Neural progenitor cell (in vitro differentiated cells): ENCODE measurements at regions not wholly inside any gene's neighbourhood (a gene's known extent, or its start where the extent isn't known, plus 50 kb on each side); places are given as distances from the start of the nearest gene placed in this dataset.

ENCODE experiments used
- DNase-seq: peaks from one replicate; pipeline ENCODE4 v3.0.0-alpha.2; 2016; ENCODE audit warnings: low spot score
- H2AFZ ChIP-seq: fragments of 200-600 bp; sonication (generic); replicated peaks from 2 replicates; pipeline ENCODE4 v1.6.1; 2016; ENCODE audit warnings: antibody characterized with exemption
- H3F3A ChIP-seq: fragments of 200-600 bp; sonication (generic); 2 replicates; pipeline ENCODE4 v1.6.1; 2016; ENCODE audit warnings: antibody characterized with exemption, low read depth
- H3K27ac ChIP-seq: fragments of 200-600 bp; sonication (generic); 2 replicates; pipeline ENCODE4 v1.5.1; 2016; ENCODE audit warnings: mild to moderate bottlenecking
- H3K27me3 ChIP-seq: fragments of 200-600 bp; sonication (generic); 2 replicates; pipeline ENCODE4 v1.6.1; 2016; ENCODE audit warnings: mild to moderate bottlenecking, moderate library complexity
- H3K36me3 ChIP-seq: fragments of 200-600 bp; sonication (generic); 2 replicates; pipeline ENCODE4 v1.5.1; 2016
- H3K4me1 ChIP-seq: fragments of 200-600 bp; sonication (generic); 2 replicates; pipeline ENCODE4 v1.6.1; 2016; ENCODE audit warnings: mixed run types
- H3K4me2 ChIP-seq: fragments of 200-600 bp; sonication (generic); 2 replicates; pipeline ENCODE4 v1.6.1; 2016
- H3K4me3 ChIP-seq: fragments of 200-600 bp; sonication (generic); 2 replicates; pipeline ENCODE4 v1.5.1; 2016
- H3K79me2 ChIP-seq: fragments of 200-600 bp; sonication (generic); 2 replicates; pipeline ENCODE4 v1.6.1; 2016; ENCODE audit warnings: low read depth
- H3K9ac ChIP-seq: fragments of 200-600 bp; sonication (generic); 2 replicates; pipeline ENCODE4 v1.6.1; 2016
- H3K9me3 ChIP-seq: fragments of 200-600 bp; sonication (generic); 2 replicates; pipeline ENCODE4 v1.5.1; 2016; ENCODE audit warnings: low read depth
- H4K20me1 ChIP-seq: fragments of 200-600 bp; sonication (generic); 2 replicates; pipeline ENCODE4 v1.6.1; 2016; ENCODE audit warnings: low read depth
- H3K27ac Mint-ChIP-seq: 3 replicates; pipeline ENCODE4 v1.8.0; 2021; ENCODE audit warnings: mixed read lengths
- H3K27me3 Mint-ChIP-seq: 2 replicates; pipeline ENCODE4 v1.8.0; 2022; ENCODE audit warnings: low read depth, mild to moderate bottlenecking, inconsistent platforms, moderate library complexity, mixed read lengths; ENCODE audit not compliant: insufficient read depth
- H3K36me3 Mint-ChIP-seq: 3 replicates; pipeline ENCODE4 v1.8.0; 2021; ENCODE audit warnings: mixed read lengths
- H3K4me1 Mint-ChIP-seq: 3 replicates; pipeline ENCODE4 v1.8.0; 2021; ENCODE audit warnings: mixed read lengths
- H3K4me3 Mint-ChIP-seq: 3 replicates; pipeline ENCODE4 v1.8.0; 2021; ENCODE audit warnings: mild to moderate bottlenecking, moderate library complexity, mixed read lengths
- H3K9me3 Mint-ChIP-seq: 3 replicates; pipeline ENCODE4 v1.8.0; 2020; ENCODE audit warnings: mixed read lengths
- EZH2 ChIP-seq: fragments of 200-600 bp; sonication (generic); IDR thresholded peaks from 2 replicates; pipeline ENCODE4 v1.6.1; 2017; ENCODE audit warnings: antibody characterized with exemption, mild to moderate bottlenecking, moderate library complexity
- EZH2phosphoT487 ChIP-seq: fragments of 200-600 bp; sonication (generic); IDR thresholded peaks from 2 replicates; pipeline ENCODE4 v1.6.1; 2017; ENCODE audit warnings: antibody characterized with exemption
- TF ChIP-seq, protein P1 (sequence below): fragments of 200-600 bp; sonication (generic); IDR thresholded peaks from 2 replicates; pipeline ENCODE4 v1.5.1; 2017; ENCODE audit warnings: antibody characterized with exemption, mild to moderate bottlenecking

DNA sequence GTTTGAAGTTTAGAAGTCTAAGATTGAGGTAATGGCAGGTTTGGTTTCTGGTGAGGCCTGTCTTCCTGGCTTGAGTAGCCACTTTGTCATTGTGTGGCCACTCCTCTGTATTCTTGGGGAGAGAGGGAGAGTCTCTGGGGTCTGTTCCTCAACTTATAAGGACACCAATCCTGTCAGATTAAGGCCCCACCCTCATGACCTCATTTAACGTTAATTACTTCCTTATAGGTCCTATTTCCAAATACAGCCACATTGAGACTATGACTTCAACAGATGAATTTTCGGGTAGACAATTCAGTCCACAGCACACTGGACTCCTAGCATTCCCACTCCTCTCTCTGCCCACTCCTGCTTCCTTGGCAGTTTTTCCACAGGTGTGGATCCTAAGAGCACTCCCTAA lies 350.8 kb upstream of the CASK start:
- Histone ChIP-seq H3K4me2 (no peak overlapping the region), H2AFZ (no peak overlapping the region), H3K4me3 (no peak overlapping the region), H3K9ac (no peak overlapping the region), H3K4me1 (no peaks in the 10 kb centered on the region), H3K9me3 (no peaks in the 10 kb centered on the region), H3K79me2 (no peaks in the 10 kb centered on the region), H3K27me3 (no peaks in the 10 kb centered on the region), H4K20me1 (no peaks in the 10 kb centered on the region), H3K27ac (no peak overlapping the region), H3F3A (no peaks in the 10 kb centered on the region), H3K36me3 (no peaks in the 10 kb centered on the region)
- no peak overlapping the region for H3K4me3 Mint-ChIP-seq
- no peaks in the 10 kb centered on the region for H3K27me3 Mint-ChIP-seq
- H3K36me3 Mint-ChIP-seq = no peaks in the 10 kb centered on the region
- H3K9me3 Mint-ChIP-seq = no peaks in the 10 kb centered on the region
- TF ChIP-seq, protein P1, sequence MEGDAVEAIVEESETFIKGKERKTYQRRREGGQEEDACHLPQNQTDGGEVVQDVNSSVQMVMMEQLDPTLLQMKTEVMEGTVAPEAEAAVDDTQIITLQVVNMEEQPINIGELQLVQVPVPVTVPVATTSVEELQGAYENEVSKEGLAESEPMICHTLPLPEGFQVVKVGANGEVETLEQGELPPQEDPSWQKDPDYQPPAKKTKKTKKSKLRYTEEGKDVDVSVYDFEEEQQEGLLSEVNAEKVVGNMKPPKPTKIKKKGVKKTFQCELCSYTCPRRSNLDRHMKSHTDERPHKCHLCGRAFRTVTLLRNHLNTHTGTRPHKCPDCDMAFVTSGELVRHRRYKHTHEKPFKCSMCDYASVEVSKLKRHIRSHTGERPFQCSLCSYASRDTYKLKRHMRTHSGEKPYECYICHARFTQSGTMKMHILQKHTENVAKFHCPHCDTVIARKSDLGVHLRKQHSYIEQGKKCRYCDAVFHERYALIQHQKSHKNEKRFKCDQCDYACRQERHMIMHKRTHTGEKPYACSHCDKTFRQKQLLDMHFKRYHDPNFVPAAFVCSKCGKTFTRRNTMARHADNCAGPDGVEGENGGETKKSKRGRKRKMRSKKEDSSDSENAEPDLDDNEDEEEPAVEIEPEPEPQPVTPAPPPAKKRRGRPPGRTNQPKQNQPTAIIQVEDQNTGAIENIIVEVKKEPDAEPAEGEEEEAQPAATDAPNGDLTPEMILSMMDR = no peak
- TF ChIP-seq EZH2phosphoT487 (no peak), EZH2 (no peak)
- no peak overlapping the region for H3K27ac Mint-ChIP-seq
- DNase-seq = no peak
- no peaks in the 10 kb centered on the region for H3K4me1 Mint-ChIP-seq

DNA sequence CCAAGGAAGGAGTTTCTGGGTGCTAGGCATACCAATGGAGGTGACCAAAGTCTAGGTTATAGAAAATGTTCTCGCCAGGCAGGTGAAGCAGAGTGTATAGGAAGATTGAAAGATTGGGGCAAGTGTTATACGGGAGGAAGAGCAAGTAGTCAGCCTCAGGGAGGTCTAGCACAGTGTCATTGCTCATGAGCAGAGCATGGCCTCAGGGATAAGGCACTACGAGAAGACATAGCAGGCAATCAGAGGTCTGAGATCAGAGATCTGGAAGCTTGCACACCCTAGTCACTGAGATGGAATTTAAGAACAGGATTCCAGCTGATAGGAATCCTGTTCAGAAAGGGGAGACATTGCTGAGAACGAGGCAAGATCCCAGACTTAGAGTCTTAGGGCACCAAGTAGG lies 350.0 kb upstream of the CASK start:
- H3K9ac ChIP-seq = no peak overlapping the region
- TF ChIP-seq EZH2 (no peak), EZH2phosphoT487 (no peak)
- TF ChIP-seq, protein P1 = no peak
- H3K4me1 ChIP-seq = no peaks in the 10 kb centered on the region
- no peaks in the 10 kb centered on the region for H3K4me1 Mint-ChIP-seq
- no peak overlapping the region for H3K27ac ChIP-seq
- H3K27ac Mint-ChIP-seq = no peak overlapping the region
- H3K9me3 Mint-ChIP-seq = no peaks in the 10 kb centered on the region
- H3K9me3 ChIP-seq = no peaks in the 10 kb centered on the region
- no peaks in the 10 kb centered on the region for H3K27me3 ChIP-seq
- no peaks in the 10 kb centered on the region for H3K36me3 Mint-ChIP-seq
- H3K79me2 ChIP-seq = no peaks in the 10 kb centered on the region
- no peaks in the 10 kb centered on the region for H4K20me1 ChIP-seq
- H3K27me3 Mint-ChIP-seq = no peaks in the 10 kb centered on the region
- no peak overlapping the region for H3K4me3 Mint-ChIP-seq
- no peak for DNase-seq
- H3K4me3 ChIP-seq = no peak overlapping the region
- H3F3A ChIP-seq = no peaks in the 10 kb centered on the region
- no peak overlapping the region for H2AFZ ChIP-seq
- H3K4me2 ChIP-seq = no peak overlapping the region
- no peaks in the 10 kb centered on the region for H3K36me3 ChIP-seq

DNA sequence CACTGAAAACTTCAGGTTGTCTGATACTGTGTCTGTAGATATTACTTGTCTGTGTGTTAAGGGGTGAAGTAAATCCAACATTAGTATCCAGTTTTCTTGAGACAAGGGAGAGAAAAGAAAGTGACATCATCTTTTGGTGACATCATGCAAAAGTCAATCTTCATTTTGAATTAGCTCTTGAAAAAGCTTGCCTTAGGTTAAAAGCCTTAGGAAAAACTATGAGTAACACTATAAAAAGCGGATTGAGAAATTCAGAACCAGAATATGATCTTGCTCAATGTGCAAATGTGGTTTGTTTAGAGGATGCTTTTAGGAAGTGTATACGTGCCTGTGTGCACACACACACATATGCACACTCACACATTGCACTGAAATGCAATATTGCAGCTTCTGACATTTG lies 345.8 kb upstream of the CASK start:
- no peak for TF ChIP-seq EZH2
- TF ChIP-seq, protein P1 = no peak
- TF ChIP-seq EZH2phosphoT487 = no peak
- no peak overlapping the region for H3K27ac Mint-ChIP-seq
- no peak overlapping the region for H3K4me3 Mint-ChIP-seq
- no peak overlapping the region for H3K4me3 ChIP-seq
- H3K27ac ChIP-seq = no peak overlapping the region
- H3K4me2 ChIP-seq = no peak overlapping the region
- no peaks in the 10 kb centered on the region for H3K4me1 ChIP-seq
- no peaks in the 10 kb centered on the region for H4K20me1 ChIP-seq
- no peaks in the 10 kb centered on the region for H3K9me3 Mint-ChIP-seq
- no peaks in the 10 kb centered on the region for H3K27me3 ChIP-seq
- no peaks in the 10 kb centered on the region for H3K27me3 Mint-ChIP-seq
- no peak overlapping the region for H3K9ac ChIP-seq
- H3K36me3 Mint-ChIP-seq = no peaks in the 10 kb centered on the region
- DNase-seq = no peak
- H3K9me3 ChIP-seq = no peaks in the 10 kb centered on the region
- no peaks in the 10 kb centered on the region for H3K79me2 ChIP-seq
- no peaks in the 10 kb centered on the region for H3F3A ChIP-seq
- H2AFZ ChIP-seq = no peak overlapping the region
- no peaks in the 10 kb centered on the region for H3K36me3 ChIP-seq
- H3K4me1 Mint-ChIP-seq = no peaks in the 10 kb centered on the region

DNA sequence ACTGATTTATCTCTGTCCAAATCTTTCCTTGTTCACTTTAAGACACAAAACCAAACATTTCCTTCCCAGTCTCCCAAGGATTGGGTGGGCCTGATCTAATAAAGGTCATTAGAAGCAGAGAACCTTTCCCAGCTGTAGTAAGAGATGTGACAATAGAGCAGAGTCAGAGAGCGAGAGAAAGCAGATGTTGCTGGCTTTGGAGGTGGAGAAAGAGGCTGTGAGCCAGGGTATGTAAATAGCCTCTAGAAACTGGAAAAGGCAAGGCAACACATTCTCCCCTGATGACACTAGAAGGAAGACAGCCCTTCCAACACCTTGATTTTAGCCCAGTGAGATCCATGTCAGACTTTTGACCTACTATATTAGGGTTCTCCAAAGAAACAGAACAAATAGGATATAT lies 337.5 kb upstream of the CASK start:
- peaks cover 3% of the 10 kb centered on the region for H3K9me3 Mint-ChIP-seq

More for the DNA sequence above, 337.5 kb upstream of the CASK start:
- no peaks in the 10 kb centered on the region for H3K4me1 ChIP-seq
- no peaks in the 10 kb centered on the region for H3K27me3 Mint-ChIP-seq
- no peak overlapping the region for H3K27ac ChIP-seq
- H3K4me3 ChIP-seq = no peak overlapping the region
- no peaks in the 10 kb centered on the region for H3K36me3 ChIP-seq
- H3K4me2 ChIP-seq = no peak overlapping the region
- no peaks in the 10 kb centered on the region for H3K4me1 Mint-ChIP-seq
- H3K9me3 ChIP-seq = no peaks in the 10 kb centered on the region
- no peaks in the 10 kb centered on the region for H4K20me1 ChIP-seq
- H3K79me2 ChIP-seq = no peaks in the 10 kb centered on the region
- no peak overlapping the region for H3K27ac Mint-ChIP-seq
- H3K9ac ChIP-seq = no peak overlapping the region
- H3F3A ChIP-seq = no peaks in the 10 kb centered on the region
- H2AFZ ChIP-seq = no peak overlapping the region
- H3K36me3 Mint-ChIP-seq = no peaks in the 10 kb centered on the region
- H3K4me3 Mint-ChIP-seq = no peak overlapping the region
- TF ChIP-seq, protein P1 = no peak
- TF ChIP-seq EZH2phosphoT487 (no peak), EZH2 (no peak)
- no peak for DNase-seq
- H3K27me3 ChIP-seq = no peaks in the 10 kb centered on the region
